ENCODE measurements at regions not wholly inside any gene's neighbourhood (a gene's known extent, or its start where the extent isn't known, plus 50 kb on each side); places are given as distances from the start of the nearest gene placed in this dataset.

GRCh38 chr2:41719756-41720155 is 328.1 kb upstream of the PKDCC start (continued):
- TF ChIP-seq ZBTB33 (IDR thresholded peaks at IDR 0.05) = no peak
- TF ChIP-seq MEF2A (IDR thresholded peaks at IDR 0.05; ENCODE audit: insufficient read depth, low read depth, low read length) = no peak
- no peak for TF ChIP-seq CTCF (IDR thresholded peaks at IDR 0.05 in 2 of 3, conservative IDR thresholded peaks at IDR 0.05 in 1 of 3; ENCODE audit: control insufficient read depth in 2 of 3, extremely low read depth in 1 of 3, insufficient read depth in 1 of 3, low read depth in 3 of 3, low read length in 3 of 3)
- TF ChIP-seq JUNB (IDR thresholded peaks at IDR 0.05) = no peak
- no peak for TF ChIP-seq ETV6 (conservative IDR thresholded peaks at IDR 0.05 in 1 of 2, IDR thresholded peaks at IDR 0.05 in 1 of 2; ENCODE audit: borderline replicate concordance in 1 of 2, low read depth in 1 of 2)
- no peak for TF ChIP-seq HDAC2 (IDR thresholded peaks at IDR 0.05)

Data from GM12878 (cell line).